Thymus (tissue), 11 donors: ENCODE measurements at regions not wholly inside any gene's neighbourhood (a gene's known extent, or its start where the extent isn't known, plus 50 kb on each side); places are given as distances from the start of the nearest gene placed in this dataset.
"Not testable (repeated sequence)": the region's sequence is repeated elsewhere in the genome, so short reads cannot be mapped to it uniquely, and the experiment has no call there.

Source experiments
- DNase-seq, 9 donors: peaks; one replicate each; pipeline ENCODE4 v3.0.0-alpha.2; 2013; ENCODE audit warnings: low spot score in 9 of 9, low read depth in 6 of 9, missing footprints in 1 of 9
- H3K27ac ChIP-seq, 2 donors: one replicate each; pipeline ENCODE4 v1.5.1; 2013; ENCODE audit warnings: control low read depth in 1 of 2, low read depth in 1 of 2, low read length in 1 of 2, mild to moderate bottlenecking in 1 of 2, moderate library complexity in 1 of 2
- H3K27me3 ChIP-seq, 2 donors: one replicate each; pipeline ENCODE4 v1.5.1; 2013; ENCODE audit warnings: low read length in 1 of 2; ENCODE audit not compliant: control insufficient read depth in 2 of 2, insufficient read depth in 1 of 2
- H3K36me3 ChIP-seq, 2 donors: one replicate each; pipeline ENCODE4 v1.5.1; 2013; ENCODE audit warnings: low read length in 1 of 2, mild to moderate bottlenecking in 1 of 2, moderate library complexity in 1 of 2; ENCODE audit not compliant: control insufficient read depth in 2 of 2, insufficient read depth in 2 of 2
- H3K4me1 ChIP-seq, 2 donors: one replicate each; pipeline ENCODE4 v1.5.1; 2013; ENCODE audit warnings: low read length in 2 of 2; ENCODE audit not compliant: control insufficient read depth in 2 of 2, insufficient read depth in 2 of 2
- H3K4me3 ChIP-seq, 2 donors: one replicate each; pipeline ENCODE4 v1.5.1; 2013; ENCODE audit warnings: low read length in 2 of 2, control low read depth in 1 of 2, mild to moderate bottlenecking in 1 of 2
- H3K9me3 ChIP-seq, 2 donors: one replicate each; pipeline ENCODE4 v1.5.1; 2013; ENCODE audit warnings: low read length in 1 of 2, mild to moderate bottlenecking in 1 of 2; ENCODE audit not compliant: control insufficient read depth in 2 of 2, insufficient read depth in 1 of 2
- WGBS: extraction: QIAGEN DNeasy Blood & Tissue Kit; methylation state at CpG from one replicate; pipeline ENCODE4 v1.1.7; 2013; 5-methylcytosine and 5-hydroxymethylcytosine counted together
- donor health status: healthy.

DNA sequence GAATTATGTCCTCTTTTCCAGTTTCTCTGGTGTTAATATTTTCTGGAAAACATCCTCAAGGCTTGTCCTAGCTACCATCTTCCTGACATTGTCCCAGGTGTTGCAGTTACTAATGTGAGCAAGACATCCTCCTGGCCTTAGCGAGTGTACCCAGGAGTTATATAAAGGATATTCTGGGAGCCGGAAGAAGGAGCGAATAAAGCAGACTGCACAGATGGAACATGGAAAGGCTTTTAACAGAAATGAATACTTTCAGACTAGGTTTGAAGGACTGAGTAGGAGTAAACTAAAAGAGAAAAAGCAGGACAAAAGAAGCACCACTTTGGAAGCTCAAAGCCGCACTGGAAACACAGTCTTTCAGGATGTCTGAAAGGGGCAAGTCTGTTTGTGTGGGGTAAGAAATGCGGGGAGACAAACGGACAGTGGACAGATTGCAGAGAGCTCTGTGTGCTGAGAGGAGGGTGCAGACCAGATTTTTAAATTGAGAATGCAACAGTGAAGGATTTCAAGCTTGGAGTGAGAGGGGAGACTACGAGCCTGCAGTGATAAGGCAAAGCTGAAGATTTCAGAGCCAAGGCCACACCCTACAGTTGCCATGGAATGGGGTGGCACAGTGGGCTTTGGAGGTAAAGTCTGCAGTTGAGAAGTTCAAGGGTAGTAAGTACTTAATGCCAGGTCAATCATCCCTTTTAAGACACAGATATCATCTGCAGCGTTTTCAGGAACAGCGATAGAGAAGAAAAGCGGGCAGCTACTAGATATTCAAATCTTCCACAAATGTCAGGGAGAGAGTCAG is 94.1 kb upstream of the TAF11L2 start:
- DNase-seq = no peak
- 87% methylated on average over 10 of the region's 10 CpGs for WGBS
- Histone ChIP-seq H3K36me3 (no peaks in the 10 kb centered on the region), H3K27ac (no peak overlapping the region), H3K27me3 (no peaks in the 10 kb centered on the region), H3K4me1 (no peaks in the 10 kb centered on the region), H3K9me3 (no peaks in the 10 kb centered on the region), H3K4me3 (no peak overlapping the region)

DNA sequence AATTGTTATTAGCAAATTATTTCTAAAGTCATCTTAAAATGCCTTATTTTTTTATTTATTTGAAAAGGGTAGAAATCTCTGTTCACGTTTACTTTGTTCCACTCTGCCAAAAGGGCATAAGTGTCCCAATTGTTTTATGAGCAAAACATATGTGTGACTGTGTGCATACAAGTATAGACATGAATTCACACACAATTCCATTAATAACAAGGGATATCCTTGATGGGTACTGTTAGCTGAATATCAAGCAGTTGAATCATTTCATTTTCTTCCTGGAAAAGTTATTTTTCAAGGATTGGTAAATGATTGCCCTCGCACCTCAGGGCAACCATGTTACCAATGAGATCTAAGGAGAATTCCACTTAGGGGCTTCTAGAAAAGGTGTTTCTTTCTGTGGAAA is 92.1 kb upstream of the TAF11L2 start:
- 95% methylated on average over 2 of the region's 2 CpGs for WGBS
- no peaks in the 10 kb centered on the region for H3K27me3 ChIP-seq
- H3K27ac ChIP-seq = no peak overlapping the region
- no peaks in the 10 kb centered on the region for H3K36me3 ChIP-seq
- no peaks in the 10 kb centered on the region for H3K4me1 ChIP-seq
- no peak for DNase-seq
- H3K9me3 ChIP-seq = no peaks in the 10 kb centered on the region
- no peak overlapping the region for H3K4me3 ChIP-seq

GRCh38 chr5:17406423-17406838 is 91.6 kb upstream of the TAF11L2 start:
- DNase-seq = no peak
- no peaks in the 10 kb centered on the region for H3K27me3 ChIP-seq
- no peaks in the 10 kb centered on the region for H3K36me3 ChIP-seq
- 93% methylated on average over 2 of the region's 2 CpGs for WGBS
- H3K4me3 ChIP-seq = no peak overlapping the region
- H3K4me1 ChIP-seq = no peaks in the 10 kb centered on the region
- H3K9me3 ChIP-seq = no peaks in the 10 kb centered on the region
- H3K27ac ChIP-seq = no peak overlapping the region

- Histone ChIP-seq H3K36me3 (no peaks in the 10 kb centered on the region), H3K4me3 (no peak overlapping the region), H3K4me1 (no peaks in the 10 kb centered on the region), H3K9me3 (no peaks in the 10 kb centered on the region), H3K27me3 (no peaks in the 10 kb centered on the region), H3K27ac (no peak overlapping the region)
- WGBS = 90% methylated on average over 11 of the region's 11 CpGs
- no peak for DNase-seq
These were observed 86.3 kb upstream of the TAF11L2 start for GRCh38 chr5:17411436-17412402.

- DNase-seq = peak in 1 of 9 donors; percentile 11
- Histone ChIP-seq H3K4me1 (no peaks in the 10 kb centered on the region), H3K27me3 (no peaks in the 10 kb centered on the region), H3K9me3 (no peaks in the 10 kb centered on the region), H3K36me3 (no peaks in the 10 kb centered on the region), H3K27ac (no peak overlapping the region), H3K4me3 (no peak overlapping the region)
- 43% methylated on average over 9 of the region's 9 CpGs for WGBS
These were observed 85.0 kb upstream of the TAF11L2 start for GRCh38 chr5:17412760-17413671.

- DNase-seq = no peak
- 90% methylated on average over 3 of the region's 3 CpGs for WGBS
- no peak overlapping the region for H3K27ac ChIP-seq
These were observed 84.3 kb upstream of the TAF11L2 start for GRCh38 chr5:17413691-17414090.

GRCh38 chr5:17415321-17415758 is 82.7 kb upstream of the TAF11L2 start:
- H3K9me3 ChIP-seq = no peaks in the 10 kb centered on the region
- H3K27ac ChIP-seq = no peak overlapping the region
- H3K27me3 ChIP-seq = no peaks in the 10 kb centered on the region
- no peak overlapping the region for H3K4me3 ChIP-seq
- H3K36me3 ChIP-seq = no peaks in the 10 kb centered on the region
- WGBS = 94% methylated on average over 13 of the region's 13 CpGs
- no peak for DNase-seq
- H3K4me1 ChIP-seq = no peaks in the 10 kb centered on the region

More at GRCh38 chr5:17413691-17414090, 84.3 kb upstream of the TAF11L2 start:
- H3K9me3 ChIP-seq = no peaks in the 10 kb centered on the region
- H3K4me1 ChIP-seq = no peaks in the 10 kb centered on the region
- no peaks in the 10 kb centered on the region for H3K36me3 ChIP-seq
- H3K27me3 ChIP-seq = no peaks in the 10 kb centered on the region
- H3K4me3 ChIP-seq = no peak overlapping the region

- H3K4me1 ChIP-seq, H3K4me3 ChIP-seq, H3K36me3 ChIP-seq, H3K27me3 ChIP-seq, DNase-seq, H3K9me3 ChIP-seq, H3K27ac ChIP-seq: not testable (repeated sequence)
- 95% methylated on average over 3 of the region's 4 CpGs for WGBS
These were observed 81.7 kb upstream of the TAF11L2 start for GRCh38 chr5:17416374-17416773.
